ENCODE measurements at regions not wholly inside any gene's neighbourhood (a gene's known extent, or its start where the extent isn't known, plus 50 kb on each side); places are given as distances from the start of the nearest gene placed in this dataset.

DNA sequence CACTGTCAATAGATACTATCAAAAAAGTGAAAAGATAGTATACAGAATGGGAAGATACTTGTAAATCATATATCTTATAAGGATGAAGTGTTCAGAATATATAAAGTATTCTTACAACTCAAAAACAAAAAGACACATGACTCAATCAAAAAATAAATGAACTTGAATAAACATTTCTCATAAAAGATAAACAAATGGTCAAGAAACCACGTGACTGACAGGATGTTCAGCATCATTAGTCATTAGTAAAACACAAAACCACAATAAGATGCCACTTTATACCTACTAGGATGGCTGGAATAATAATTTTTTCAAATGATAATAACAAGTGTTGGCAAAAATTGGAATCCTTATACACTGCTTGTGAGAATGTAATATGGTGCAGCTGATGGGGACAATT lies 729.1 kb upstream of the HS3ST5 start:
- TF ChIP-seq, protein P1, sequence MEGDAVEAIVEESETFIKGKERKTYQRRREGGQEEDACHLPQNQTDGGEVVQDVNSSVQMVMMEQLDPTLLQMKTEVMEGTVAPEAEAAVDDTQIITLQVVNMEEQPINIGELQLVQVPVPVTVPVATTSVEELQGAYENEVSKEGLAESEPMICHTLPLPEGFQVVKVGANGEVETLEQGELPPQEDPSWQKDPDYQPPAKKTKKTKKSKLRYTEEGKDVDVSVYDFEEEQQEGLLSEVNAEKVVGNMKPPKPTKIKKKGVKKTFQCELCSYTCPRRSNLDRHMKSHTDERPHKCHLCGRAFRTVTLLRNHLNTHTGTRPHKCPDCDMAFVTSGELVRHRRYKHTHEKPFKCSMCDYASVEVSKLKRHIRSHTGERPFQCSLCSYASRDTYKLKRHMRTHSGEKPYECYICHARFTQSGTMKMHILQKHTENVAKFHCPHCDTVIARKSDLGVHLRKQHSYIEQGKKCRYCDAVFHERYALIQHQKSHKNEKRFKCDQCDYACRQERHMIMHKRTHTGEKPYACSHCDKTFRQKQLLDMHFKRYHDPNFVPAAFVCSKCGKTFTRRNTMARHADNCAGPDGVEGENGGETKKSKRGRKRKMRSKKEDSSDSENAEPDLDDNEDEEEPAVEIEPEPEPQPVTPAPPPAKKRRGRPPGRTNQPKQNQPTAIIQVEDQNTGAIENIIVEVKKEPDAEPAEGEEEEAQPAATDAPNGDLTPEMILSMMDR (IDR thresholded peaks at IDR 0.05): no peak
- TF ChIP-seq EZH2 (IDR thresholded peaks at IDR 0.05): no peak

All from neural progenitor cell (in vitro differentiated cells).